Brain microvascular endothelial cell (primary cell): ENCODE measurements at regions not wholly inside any gene's neighbourhood (a gene's known extent, or its start where the extent isn't known, plus 50 kb on each side); places are given as distances from the start of the nearest gene placed in this dataset.
"Not testable (repeated sequence)": the region's sequence is repeated elsewhere in the genome, so short reads cannot be mapped to it uniquely, and the experiment has no call there.

ENCODE experiments used
- DNase-seq: peaks from one replicate; pipeline ENCODE4 v3.0.0-alpha.2; 2020
- H3K27ac ChIP-seq: fragments of 250-450 bp; sonication (Bioruptor Pico); 2 replicates; pipeline ENCODE4 v1.5.1; 2020; ENCODE audit warnings: mild to moderate bottlenecking, moderate library complexity
- H3K27me3 ChIP-seq: fragments of 250-450 bp; sonication (Bioruptor Pico); replicated peaks from 2 replicates; pipeline ENCODE4 v1.5.1; 2020; ENCODE audit warnings: mild to moderate bottlenecking
- H3K36me3 ChIP-seq: fragments of 250-450 bp; sonication (Bioruptor Pico); replicated peaks from 2 replicates; pipeline ENCODE4 v1.5.1; 2020; ENCODE audit warnings: mild to moderate bottlenecking
- H3K4me3 ChIP-seq: 2 replicates; pipeline ENCODE4 v1.5.1; 2011; ENCODE audit warnings: low read depth, mild to moderate bottlenecking, control low read depth, low read length, moderate library complexity
- CTCF ChIP-seq: IDR thresholded peaks from 2 replicates; pipeline ENCODE4 v1.5.1; 2011; ENCODE audit warnings: low read depth, mild to moderate bottlenecking, moderate library complexity, low read length, control low read depth, inconsistent platforms; ENCODE audit errors: missing control alignments
- in situ Hi-C: cut with HindIII; loops from 2 replicates; pipeline ENCODE4 v1.10.0; 2017; ENCODE audit warnings: low sequenced_read_pairs, low pct_ligation_motif_present

- Histone ChIP-seq H3K36me3 (no peaks in the 10 kb centered on the region), H3K4me3 (no peak overlapping the region), H3K27ac (no peak overlapping the region), H3K27me3 (no peaks in the 10 kb centered on the region)
- TF ChIP-seq CTCF: no peak
- in situ Hi-C loops: no loop called here
- no peak for DNase-seq
Measured at GRCh38 chr5:116727248-116727647, 152.6 kb upstream of the SEMA6A start.

DNA sequence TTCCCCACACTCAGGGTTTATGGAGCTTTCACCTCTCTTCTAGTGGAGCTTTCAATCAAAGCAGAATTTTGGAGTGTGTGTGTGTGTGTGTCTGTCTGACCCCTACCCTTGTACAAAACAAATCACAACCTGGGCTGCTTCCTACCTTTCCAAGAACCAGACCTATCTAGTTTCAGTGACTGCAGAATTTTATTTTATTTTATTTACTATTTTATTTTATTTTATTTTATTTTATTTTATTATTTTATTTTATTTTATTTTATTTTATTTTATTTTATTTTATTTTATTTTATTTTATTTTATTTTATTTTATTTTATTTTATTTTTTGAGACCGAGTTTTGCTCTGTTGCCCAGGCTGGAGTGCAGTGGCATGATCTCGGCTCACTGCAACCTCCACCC, 151.6 kb upstream of the SEMA6A start:
- H3K36me3 ChIP-seq, H3K27me3 ChIP-seq, in situ Hi-C loops, H3K4me3 ChIP-seq, DNase-seq, H3K27ac ChIP-seq: not testable (repeated sequence)

GRCh38 chr5:116724971-116725370, 150.3 kb upstream of the SEMA6A start:
- in situ Hi-C loops: no loop called here
- Histone ChIP-seq H3K4me3 (no peak overlapping the region), H3K27ac (no peak overlapping the region), H3K36me3 (no peaks in the 10 kb centered on the region), H3K27me3 (no peaks in the 10 kb centered on the region)
- DNase-seq: no peak
- no peak for TF ChIP-seq CTCF

GRCh38 chr5:116722651-116723050, 148.0 kb upstream of the SEMA6A start:
- in situ Hi-C loops: no loop called here
- H3K4me3 ChIP-seq: no peak overlapping the region
- H3K27ac ChIP-seq: no peak overlapping the region
- no peaks in the 10 kb centered on the region for H3K36me3 ChIP-seq
- no peak for DNase-seq
- no peaks in the 10 kb centered on the region for H3K27me3 ChIP-seq
- TF ChIP-seq CTCF: no peak

DNA sequence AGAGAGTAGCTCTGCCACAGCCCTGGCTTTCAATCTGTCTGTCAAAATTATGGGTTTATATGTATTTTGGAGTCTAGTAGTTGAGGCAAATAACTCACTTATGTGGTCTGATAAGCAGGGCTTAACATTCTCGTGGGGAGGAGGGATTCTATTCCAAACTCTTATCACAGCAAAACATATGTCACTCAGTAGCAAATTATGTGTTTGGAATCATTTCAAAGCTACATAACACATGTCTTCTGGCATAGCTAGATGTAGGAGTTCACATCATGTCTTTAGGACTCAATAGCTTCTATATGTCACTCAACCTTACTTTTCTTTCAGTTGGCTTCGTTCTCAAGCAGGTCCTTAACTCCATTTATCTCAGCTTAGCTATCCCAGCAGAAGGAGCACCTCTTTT, 144.5 kb upstream of the SEMA6A start:
- in situ Hi-C loops: no loop called here
- Histone ChIP-seq H3K4me3 (no peak overlapping the region), H3K36me3 (no peaks in the 10 kb centered on the region), H3K27me3 (no peaks in the 10 kb centered on the region), H3K27ac (no peak overlapping the region)
- no peak for DNase-seq
- no peak for TF ChIP-seq CTCF

GRCh38 chr5:116718317-116718716, 143.7 kb upstream of the SEMA6A start:
- no peak overlapping the region for H3K4me3 ChIP-seq
- no peaks in the 10 kb centered on the region for H3K36me3 ChIP-seq
- in situ Hi-C loops: no loop called here
- TF ChIP-seq CTCF: no peak
- H3K27ac ChIP-seq: no peak overlapping the region
- H3K27me3 ChIP-seq: no peaks in the 10 kb centered on the region
- no peak for DNase-seq
